SIG-M5 treated with dmso at 0.1 percent for 504 hours (cell line): ENCODE measurements at regions not wholly inside any gene's neighbourhood (a gene's known extent, or its start where the extent isn't known, plus 50 kb on each side); places are given as distances from the start of the nearest gene placed in this dataset.
A peak's percentile ranks its signal among the peaks of the same experiment; 100 is the strongest.
"Not testable (repeated sequence)": the region's sequence is repeated elsewhere in the genome, so short reads cannot be mapped to it uniquely, and the experiment has no call there.

ENCODE experiments used
- DNase-seq: peaks from one replicate; lab custom pipeline; 2025; ENCODE audit not compliant: unreplicated experiment; lab: John Stamatoyannopoulos, UW

DNA sequence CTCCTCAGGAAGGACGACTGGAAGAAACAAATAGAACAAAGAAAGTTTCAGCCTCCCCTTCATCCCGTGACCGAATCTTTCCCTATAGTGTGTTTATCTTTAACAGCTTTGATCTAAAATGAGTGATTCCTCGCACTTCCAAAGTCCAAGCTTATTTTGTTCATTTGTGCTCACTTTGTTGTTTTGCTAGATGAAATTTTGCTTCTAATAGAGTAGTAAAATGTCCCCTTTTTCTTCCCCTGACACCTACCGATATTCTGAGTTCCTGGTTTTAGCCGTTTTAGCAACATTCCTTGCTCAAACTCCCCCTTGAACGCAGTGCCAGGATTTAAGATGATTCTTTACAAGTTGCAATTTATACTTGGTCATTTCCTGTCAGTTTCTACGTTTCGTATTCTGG lies 204.2 kb downstream of the FGF9 start:
- DNase-seq: no peak

GRCh38 chr13:21879263-21879914 lies 208.5 kb downstream of the FGF9 start:
- no peak for DNase-seq

- DNase-seq: no peak
Observed at GRCh38 chr13:21882766-21883165, 211.9 kb downstream of the FGF9 start.

DNA sequence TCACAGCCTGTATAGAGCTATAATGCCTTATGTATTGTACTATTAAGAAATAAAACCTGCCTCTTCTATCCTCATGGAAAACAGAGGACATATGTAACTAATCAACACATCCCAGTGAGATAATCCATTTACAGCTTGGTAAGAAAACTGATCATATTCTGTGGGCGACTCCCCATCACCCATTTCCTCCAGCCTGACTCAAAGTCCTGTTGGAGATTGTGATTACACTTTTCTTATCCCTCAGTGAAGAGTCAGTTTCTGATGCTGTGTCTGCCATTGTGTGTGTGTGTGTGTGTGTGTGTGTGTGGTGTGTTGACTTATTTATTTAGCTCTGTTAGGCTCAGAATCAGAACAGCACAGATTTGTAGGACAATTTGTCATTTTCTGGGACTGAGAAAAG lies 212.8 kb downstream of the FGF9 start:
- no peak for DNase-seq

DNA sequence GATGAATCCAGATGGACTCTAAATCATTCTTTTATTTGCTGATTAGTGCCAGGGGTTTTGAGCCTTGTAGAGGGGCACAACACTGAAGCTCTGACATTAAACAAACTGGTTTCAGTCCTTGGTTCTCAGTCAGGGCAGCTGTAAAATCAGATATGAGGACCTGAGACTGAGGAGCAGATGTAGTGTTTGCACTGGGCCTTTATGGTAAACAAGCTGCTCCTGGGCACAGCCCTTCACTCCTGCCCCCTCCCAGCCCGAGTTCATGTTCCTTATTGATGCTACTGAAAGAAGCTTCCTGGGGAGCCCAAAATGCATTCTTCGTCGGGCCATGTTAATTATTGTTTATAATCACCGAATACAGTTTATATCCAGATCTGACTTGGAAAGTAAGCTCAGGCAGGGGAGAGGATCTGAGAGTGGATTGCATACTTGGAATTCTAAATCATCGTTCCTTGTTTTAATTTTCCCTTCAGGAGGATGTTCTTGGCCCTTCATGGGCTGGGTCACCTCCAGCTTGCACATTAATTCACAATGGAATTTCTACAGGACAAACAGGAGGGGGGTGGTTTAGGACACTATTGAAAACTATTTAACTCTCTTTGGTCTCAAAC lies 213.5 kb downstream of the FGF9 start:
- no peak for DNase-seq

- DNase-seq: no peak
Observed at GRCh38 chr13:21884965-21885567, 214.2 kb downstream of the FGF9 start.

DNA sequence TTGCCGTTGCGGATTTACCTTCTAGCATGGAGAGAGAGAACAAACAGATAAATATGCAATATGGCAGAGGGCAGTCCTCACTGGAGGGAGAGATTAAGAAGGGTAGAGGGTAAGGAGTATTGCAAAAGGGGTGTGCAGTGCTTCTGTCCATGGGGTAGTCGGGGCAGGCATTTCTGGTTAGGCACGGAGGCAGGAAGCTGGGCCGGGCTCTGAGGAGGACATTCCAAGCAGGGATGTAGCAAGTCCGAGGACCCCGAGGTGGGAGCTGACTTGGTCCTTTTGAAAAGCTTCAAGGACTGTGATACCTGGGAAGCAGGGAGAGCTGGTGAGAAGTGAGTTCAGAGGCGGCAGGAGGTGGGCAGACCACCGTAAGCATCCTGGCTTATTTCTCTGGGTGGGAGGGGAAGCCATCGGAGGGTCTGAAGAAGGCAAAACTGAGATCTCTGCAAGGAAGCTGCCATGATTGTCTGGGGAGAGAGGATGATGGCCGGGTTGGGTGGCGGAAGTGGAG lies 214.9 kb downstream of the FGF9 start:
- no peak for DNase-seq

DNA sequence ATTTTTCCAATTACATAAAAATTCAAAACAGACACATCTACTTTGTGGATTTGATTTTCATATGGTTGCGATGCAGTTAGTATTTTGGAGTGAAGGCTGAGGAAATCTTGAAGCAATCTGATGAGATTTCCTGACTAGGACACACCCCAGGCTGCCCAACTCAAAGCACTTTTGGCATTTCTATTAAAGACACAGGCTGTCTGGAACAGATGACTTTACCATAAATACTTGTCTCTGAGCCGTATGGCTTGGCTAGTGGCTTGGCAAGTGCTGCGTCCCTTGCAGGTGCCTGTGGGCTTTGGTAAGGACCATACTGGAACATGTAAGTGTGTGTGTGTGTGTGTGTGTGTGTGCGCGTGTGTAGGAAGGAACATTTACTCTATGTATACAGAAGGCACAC lies 218.8 kb downstream of the FGF9 start:
- no peak for DNase-seq

DNA sequence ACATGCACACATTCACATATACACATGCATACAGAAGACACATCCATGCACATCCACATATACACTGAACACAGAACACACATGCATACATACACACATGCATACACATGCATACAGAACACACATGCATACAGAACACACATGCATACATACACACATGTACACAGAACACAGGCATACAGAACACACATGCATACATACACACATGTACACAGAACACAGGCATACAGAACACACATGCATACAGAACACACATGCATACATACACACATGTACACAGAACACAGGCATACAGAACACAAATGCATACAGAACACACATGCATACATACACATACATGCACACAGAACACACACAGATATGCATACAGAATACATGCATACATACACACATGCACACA lies 219.3 kb downstream of the FGF9 start:
- DNase-seq: not testable (repeated sequence)

GRCh38 chr13:21894091-21894490 lies 223.2 kb downstream of the FGF9 start:
- DNase-seq: no peak

- no peak for DNase-seq
Observed at GRCh38 chr13:21894703-21895699, 224.1 kb downstream of the FGF9 start.

DNA sequence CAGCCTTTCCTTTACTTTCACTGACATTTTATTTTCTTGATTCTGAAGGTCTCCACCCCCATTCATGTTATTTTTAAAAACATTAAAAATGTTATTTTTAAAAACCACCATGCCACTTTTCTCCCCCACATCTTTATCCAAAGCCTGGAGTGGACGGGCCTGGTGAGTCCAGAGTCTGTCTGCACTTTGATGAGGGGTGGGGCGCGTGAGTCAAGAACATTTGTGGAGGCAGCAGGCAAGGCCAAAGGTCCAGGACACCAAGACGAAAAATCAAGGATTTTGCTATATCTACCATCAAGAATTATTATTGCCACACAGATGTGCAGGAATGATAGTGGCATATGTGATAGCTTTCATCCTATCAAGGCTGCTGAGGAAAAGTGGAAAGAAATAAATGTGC lies 224.9 kb downstream of the FGF9 start:
- DNase-seq: no peak

- DNase-seq: no peak
Observed at GRCh38 chr13:21897161-21897560, 226.3 kb downstream of the FGF9 start.

DNA sequence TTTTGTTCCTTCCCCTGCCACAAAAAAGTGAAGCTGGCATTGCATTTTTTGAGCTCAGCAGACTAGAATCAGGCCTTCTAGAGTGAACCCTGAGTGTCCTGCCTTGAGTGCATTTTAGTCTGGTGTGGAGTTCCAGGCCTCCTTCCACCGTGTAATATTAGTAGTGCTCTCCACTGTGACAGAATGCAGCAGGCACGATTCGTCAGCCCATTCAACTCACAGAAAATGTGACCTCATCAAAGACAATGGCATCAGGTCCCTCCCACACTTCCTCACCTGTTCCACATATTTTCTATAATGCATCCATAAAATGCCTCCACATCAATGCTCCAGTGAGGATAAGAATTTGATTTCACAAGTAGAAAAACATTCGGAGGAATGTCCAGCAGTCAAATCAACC lies 227.6 kb downstream of the FGF9 start:
- no peak for DNase-seq

DNA sequence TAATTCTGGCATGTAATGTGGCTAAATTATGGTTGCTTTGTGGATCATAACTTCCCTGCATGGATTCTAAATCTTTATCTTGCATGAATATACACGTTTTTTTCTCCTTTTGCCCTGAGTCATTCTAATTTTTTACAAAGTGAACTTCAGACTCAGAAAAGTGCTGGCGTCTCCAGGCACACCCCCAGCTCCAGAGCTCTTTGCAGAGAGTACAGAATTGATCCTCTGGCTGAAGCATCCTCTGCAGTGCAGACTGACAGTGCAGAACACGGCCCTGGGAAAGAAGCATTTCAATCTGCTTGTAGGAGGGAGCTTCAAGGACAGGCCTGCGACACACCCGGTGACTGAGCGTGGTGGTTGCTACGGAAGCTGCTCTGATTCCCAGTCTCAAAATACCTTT lies 228.1 kb downstream of the FGF9 start:
- no peak for DNase-seq

DNA sequence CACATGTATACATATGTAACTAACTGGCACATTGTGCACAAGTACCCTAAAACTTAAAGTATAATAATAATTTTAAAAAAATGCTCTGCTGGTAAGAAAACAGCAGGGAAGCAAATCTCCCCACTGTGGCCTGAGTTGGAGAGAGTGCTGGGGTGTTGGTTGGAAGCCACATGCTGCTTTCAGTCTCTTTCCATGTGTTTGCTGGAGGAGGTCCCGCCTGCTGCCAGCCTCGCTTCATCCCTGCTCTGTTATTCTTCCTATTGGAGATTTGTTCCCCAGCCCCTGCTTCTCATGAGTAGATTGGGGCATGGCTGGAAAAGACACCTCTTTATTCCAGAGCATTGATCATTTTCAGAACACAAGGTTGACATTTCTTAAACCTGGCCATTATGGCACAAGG lies 230.5 kb downstream of the FGF9 start:
- DNase-seq: no peak

- no peak for DNase-seq
Observed at GRCh38 chr13:21901811-21902708, 231.2 kb downstream of the FGF9 start.

GRCh38 chr13:21902709-21903098 lies 231.8 kb downstream of the FGF9 start:
- DNase-seq: no peak

- DNase-seq: no peak
Observed at GRCh38 chr13:21905486-21905885, 234.6 kb downstream of the FGF9 start.

DNA sequence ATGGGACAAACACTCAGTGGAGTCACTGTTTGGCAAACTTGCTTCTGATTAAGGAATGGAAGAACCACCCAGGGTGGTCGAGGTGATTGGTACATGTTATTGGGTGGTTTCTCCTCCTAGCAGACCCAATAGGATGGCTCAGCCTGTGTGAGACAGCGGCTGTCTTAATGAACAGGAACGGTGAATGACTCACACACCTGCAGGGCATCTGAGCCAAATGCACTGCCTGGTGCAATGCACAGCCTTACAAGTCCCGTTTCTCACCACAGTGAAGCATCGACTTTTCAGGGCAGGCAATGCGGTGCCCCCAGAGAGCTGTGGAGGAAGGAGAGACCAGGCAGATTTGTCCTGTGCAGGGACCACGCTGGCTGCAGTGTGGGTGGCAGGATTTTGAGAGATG lies 238.5 kb downstream of the FGF9 start:
- DNase-seq: peak; percentile 0
